ENCODE measurements at regions not wholly inside any gene's neighbourhood (a gene's known extent, or its start where the extent isn't known, plus 50 kb on each side); places are given as distances from the start of the nearest gene placed in this dataset.

- TF ChIP-seq TCF7L2 (IDR thresholded peaks at IDR 0.05; ENCODE audit: borderline replicate concordance, extremely low read depth, insufficient read depth, insufficient read length) (no peak), CTCF (IDR thresholded peaks at IDR 0.05 in 2 of 3, conservative IDR thresholded peaks at IDR 0.05 in 1 of 3; ENCODE audit: borderline replicate concordance in 1 of 3, insufficient read depth in 1 of 3, low read depth in 2 of 3, low read length in 2 of 3) (no peak), EZH2 (IDR thresholded peaks at IDR 0.05) (no peak), POLR2A (IDR thresholded peaks at IDR 0.05; ENCODE audit: borderline replicate concordance, extremely low read depth, insufficient read depth, insufficient read length) (no peak)
Observed at GRCh38 chr2:121069434-121069969, 215.5 kb downstream of the TFCP2L1 start.
